Sigmoid colon (tissue), 6 donors: ENCODE measurements at regions not wholly inside any gene's neighbourhood (a gene's known extent, or its start where the extent isn't known, plus 50 kb on each side); places are given as distances from the start of the nearest gene placed in this dataset.
A peak's percentile ranks its signal among the peaks of the same experiment; 100 is the strongest.
"Not testable (repeated sequence)": the region's sequence is repeated elsewhere in the genome, so short reads cannot be mapped to it uniquely, and the experiment has no call there.

Source experiments
- DNase-seq: peaks from one replicate; pipeline ENCODE4 v3.0.0-alpha.2; 2019
- H3K27ac ChIP-seq, 4 donors: fragments of 200-600 bp; sonication (generic); one replicate each; pipeline ENCODE4 v1.5.1; 2016 to 2019; ENCODE audit warnings: mild to moderate bottlenecking in 1 of 4
- H3K27me3 ChIP-seq, 3 donors: fragments of 200-600 bp; sonication (generic); one replicate each; pipeline ENCODE4 v1.5.1; 2019; ENCODE audit warnings: mild to moderate bottlenecking in 1 of 3
- H3K36me3 ChIP-seq, 4 donors: fragments of 200-600 bp; sonication (generic); one replicate each; pipeline ENCODE4 v1.5.1; 2016 to 2019
- H3K4me1 ChIP-seq, 4 donors: fragments of 200-600 bp; sonication (generic); one replicate each; pipeline ENCODE4 v1.5.1; 2017 to 2019
- H3K4me3 ChIP-seq, 4 donors: fragments of 200-600 bp; sonication (generic); one replicate each; pipeline ENCODE4 v1.5.1; 2017 to 2019; ENCODE audit warnings: mild to moderate bottlenecking in 2 of 4, moderate library complexity in 1 of 4
- H3K9me3 ChIP-seq, 4 donors: fragments of 200-600 bp in 3 of 4; sonication (generic) in 3 of 4; one replicate each; pipeline versions ENCODE4 v1.5.1 to v1.6.1; 2013 to 2019
- EP300 ChIP-seq, 4 donors: sonication (generic); formaldehyde crosslinking; IDR thresholded peaks; one replicate each; pipeline ENCODE4 v1.6.1; 2017; ENCODE audit warnings: antibody characterized with exemption in 4 of 4
- POLR2A ChIP-seq, 2 donors: fragments of 450-650 bp; IDR thresholded peaks; one replicate each; pipeline ENCODE4 v1.6.1; 2016; ENCODE audit warnings: antibody characterized with exemption in 2 of 2, mild to moderate bottlenecking in 2 of 2, moderate library complexity in 2 of 2
- POLR2AphosphoS5 ChIP-seq, 4 donors: sonication (generic); formaldehyde crosslinking; IDR thresholded peaks; one replicate each; pipeline ENCODE4 v1.6.1; 2017; ENCODE audit warnings: antibody characterized with exemption in 4 of 4
- WGBS, 2 donors: extraction: QIAGEN DNeasy Blood & Tissue Kit; methylation state at CpG; one replicate each; pipeline ENCODE4 v1.1.7; 2013; 5-methylcytosine and 5-hydroxymethylcytosine counted together
- intact Hi-C: fragments of 100-400 bp; cut with DNase I; formaldehyde crosslinking; loops from one replicate; pipeline ENCODE4 v1.15.1; 2023
- TF ChIP-seq, protein P1 (sequence below), 4 experiments: fragments of 450-650 bp in 3 of 4; fragments of 200-600 bp in 1 of 4; IDR thresholded peaks; one replicate each; pipeline ENCODE4 v1.5.1; 2016 to 2019; ENCODE audit warnings: antibody characterized with exemption in 4 of 4, mild to moderate bottlenecking in 3 of 4, moderate library complexity in 2 of 4
- donor health status: healthy with polysubstance abuse.
- donor health status: healthy.

DNA sequence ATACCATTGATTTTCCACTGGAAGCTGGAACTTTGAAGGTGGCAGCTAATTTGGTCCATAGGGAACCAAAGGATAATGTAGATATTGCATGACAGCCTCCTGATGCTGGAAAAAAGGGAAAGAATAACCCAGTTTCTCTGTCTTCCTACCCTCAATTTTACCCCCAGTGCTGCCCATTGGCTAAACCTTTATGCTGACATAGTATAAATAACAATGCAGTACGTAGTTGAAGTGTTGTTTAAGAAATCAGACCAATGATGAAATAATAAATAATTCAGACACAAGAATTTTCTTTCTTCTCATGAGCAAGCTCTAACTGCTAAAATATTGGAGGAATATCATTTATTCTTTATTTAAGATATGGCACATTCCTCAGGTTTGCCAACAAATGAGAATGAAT, 843.4 kb downstream of the EPHA3 start:
- no peak for TF ChIP-seq POLR2AphosphoS5 (IDR thresholded peaks at IDR 0.05)
- TF ChIP-seq EP300 (IDR thresholded peaks at IDR 0.05), result no peak
- TF ChIP-seq, protein P1, sequence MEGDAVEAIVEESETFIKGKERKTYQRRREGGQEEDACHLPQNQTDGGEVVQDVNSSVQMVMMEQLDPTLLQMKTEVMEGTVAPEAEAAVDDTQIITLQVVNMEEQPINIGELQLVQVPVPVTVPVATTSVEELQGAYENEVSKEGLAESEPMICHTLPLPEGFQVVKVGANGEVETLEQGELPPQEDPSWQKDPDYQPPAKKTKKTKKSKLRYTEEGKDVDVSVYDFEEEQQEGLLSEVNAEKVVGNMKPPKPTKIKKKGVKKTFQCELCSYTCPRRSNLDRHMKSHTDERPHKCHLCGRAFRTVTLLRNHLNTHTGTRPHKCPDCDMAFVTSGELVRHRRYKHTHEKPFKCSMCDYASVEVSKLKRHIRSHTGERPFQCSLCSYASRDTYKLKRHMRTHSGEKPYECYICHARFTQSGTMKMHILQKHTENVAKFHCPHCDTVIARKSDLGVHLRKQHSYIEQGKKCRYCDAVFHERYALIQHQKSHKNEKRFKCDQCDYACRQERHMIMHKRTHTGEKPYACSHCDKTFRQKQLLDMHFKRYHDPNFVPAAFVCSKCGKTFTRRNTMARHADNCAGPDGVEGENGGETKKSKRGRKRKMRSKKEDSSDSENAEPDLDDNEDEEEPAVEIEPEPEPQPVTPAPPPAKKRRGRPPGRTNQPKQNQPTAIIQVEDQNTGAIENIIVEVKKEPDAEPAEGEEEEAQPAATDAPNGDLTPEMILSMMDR (IDR thresholded peaks at IDR 0.05), result no peak
- no peak for TF ChIP-seq POLR2A (IDR thresholded peaks at IDR 0.05)
- Histone ChIP-seq H3K27me3 (no peaks in the 10 kb centered on the region), H3K36me3 (no peaks in the 10 kb centered on the region), H3K27ac (no peak overlapping the region), H3K4me3 (no peak overlapping the region), H3K9me3 (no peaks in the 10 kb centered on the region), H3K4me1 (peaks cover 0 to 26% (median 11%) of the 10 kb centered on the region in 4 donors)
- no peak for DNase-seq
- WGBS, 2 donors, result 77 to 84% methylated on average over 1 of the region's 1 CpG
- intact Hi-C loops, result no loop called here

DNA sequence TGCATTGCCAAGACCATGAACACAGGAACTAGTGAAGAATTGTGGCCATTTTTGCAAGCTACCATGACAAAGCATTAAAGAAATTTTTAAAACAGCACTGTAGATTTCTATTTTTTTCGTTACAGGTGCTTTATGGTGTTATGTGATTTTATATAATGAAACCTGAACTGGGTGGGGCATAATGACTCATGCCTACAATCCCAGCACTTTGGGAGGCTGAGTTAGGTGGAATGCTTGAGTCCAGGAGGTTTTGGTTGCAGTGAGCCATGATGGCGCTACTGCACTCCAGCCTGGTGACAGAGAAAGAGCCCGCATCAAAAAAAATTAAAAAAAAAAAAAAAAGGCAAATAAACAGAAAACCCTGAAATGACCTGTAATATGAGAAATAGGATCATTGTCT, 846.7 kb downstream of the EPHA3 start:
- Histone ChIP-seq H3K4me1 (peaks cover 0 to 26% (median 7%) of the 10 kb centered on the region in 4 donors), H3K36me3 (no peaks in the 10 kb centered on the region), H3K27me3 (no peaks in the 10 kb centered on the region), H3K27ac (peak overlapping the region in 1 of 4 donors; percentile 52), H3K9me3 (no peaks in the 10 kb centered on the region), H3K4me3 (no peak overlapping the region)
- intact Hi-C loops, result no loop called here
- WGBS, 2 donors, result 70 to 87% methylated on average over 3 of the region's 3 CpGs
- TF ChIP-seq POLR2A (IDR thresholded peaks at IDR 0.05) (no peak), POLR2AphosphoS5 (IDR thresholded peaks at IDR 0.05) (no peak), EP300 (IDR thresholded peaks at IDR 0.05) (no peak)
- TF ChIP-seq, protein P1 (IDR thresholded peaks at IDR 0.05), result no peak
- DNase-seq, result no peak

DNA sequence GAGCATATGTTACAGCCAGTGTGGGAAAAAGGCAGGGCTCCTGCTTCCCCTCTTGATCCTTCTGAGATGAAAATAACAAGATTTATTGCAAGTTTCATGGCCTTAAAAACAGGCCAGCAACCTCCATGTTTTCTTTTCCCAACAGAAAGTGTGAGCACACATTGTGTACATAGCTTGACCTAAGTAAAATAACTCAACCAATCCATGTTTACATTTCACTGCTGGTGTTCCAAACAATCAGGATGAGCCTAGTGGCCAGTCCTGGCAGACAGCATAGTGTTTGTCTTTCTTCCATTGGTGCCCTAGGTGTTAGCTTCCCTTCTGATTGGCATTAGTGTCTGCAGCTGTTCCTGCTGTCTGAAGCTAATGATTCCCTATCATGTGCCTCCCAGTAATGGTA, 847.7 kb downstream of the EPHA3 start:
- H3K27ac ChIP-seq, result peak overlapping the region in 2 of 4 donors; percentile 29 to 52
- intact Hi-C loops, result no loop called here
- DNase-seq, result no peak

DNA sequence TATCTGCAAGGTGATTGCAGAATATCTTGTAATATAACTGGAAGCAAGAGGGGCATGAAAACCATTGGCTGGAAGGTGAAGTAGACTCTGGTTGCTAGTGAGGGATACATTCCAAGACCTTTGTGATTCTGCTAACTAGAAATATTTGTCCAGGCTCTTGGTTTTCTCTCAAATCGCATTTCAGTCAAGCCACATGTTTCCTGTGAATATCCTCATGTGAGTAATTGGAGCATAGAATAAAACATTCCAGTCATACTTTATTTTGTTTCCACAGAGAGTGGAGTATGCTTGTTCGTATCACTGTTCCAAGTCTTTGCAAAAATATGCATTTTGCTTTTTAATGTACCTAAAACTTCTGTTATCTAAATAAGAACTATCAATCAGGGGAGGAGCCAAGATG, 850.0 kb downstream of the EPHA3 start:
- H3K27me3 ChIP-seq, result no peaks in the 10 kb centered on the region
- no peak for DNase-seq
- peaks cover 0 to 26% (median 7%) of the 10 kb centered on the region in 4 donors for H3K4me1 ChIP-seq
- WGBS, 2 donors, result 76 to 89% methylated on average over 2 of the region's 2 CpGs
- TF ChIP-seq POLR2AphosphoS5 (IDR thresholded peaks at IDR 0.05) (no peak), EP300 (IDR thresholded peaks at IDR 0.05) (no peak)
- intact Hi-C loops, result no loop called here
- H3K27ac ChIP-seq, result no peak overlapping the region
- H3K9me3 ChIP-seq, result no peaks in the 10 kb centered on the region
- H3K36me3 ChIP-seq, result no peaks in the 10 kb centered on the region
- H3K4me3 ChIP-seq, result no peak overlapping the region

More for the DNA sequence above, 847.7 kb downstream of the EPHA3 start:
- Histone ChIP-seq H3K4me3 (no peak overlapping the region), H3K36me3 (no peaks in the 10 kb centered on the region), H3K27me3 (no peaks in the 10 kb centered on the region), H3K4me1 (peaks cover 0 to 26% (median 7%) of the 10 kb centered on the region in 4 donors), H3K9me3 (no peaks in the 10 kb centered on the region)
- TF ChIP-seq POLR2A (IDR thresholded peaks at IDR 0.05) (no peak), EP300 (IDR thresholded peaks at IDR 0.05) (peak in 1 of 4 donors; percentile 15), POLR2AphosphoS5 (IDR thresholded peaks at IDR 0.05) (peak in 3 of 4 donors; percentile 20 to 59 (median 55))

DNA sequence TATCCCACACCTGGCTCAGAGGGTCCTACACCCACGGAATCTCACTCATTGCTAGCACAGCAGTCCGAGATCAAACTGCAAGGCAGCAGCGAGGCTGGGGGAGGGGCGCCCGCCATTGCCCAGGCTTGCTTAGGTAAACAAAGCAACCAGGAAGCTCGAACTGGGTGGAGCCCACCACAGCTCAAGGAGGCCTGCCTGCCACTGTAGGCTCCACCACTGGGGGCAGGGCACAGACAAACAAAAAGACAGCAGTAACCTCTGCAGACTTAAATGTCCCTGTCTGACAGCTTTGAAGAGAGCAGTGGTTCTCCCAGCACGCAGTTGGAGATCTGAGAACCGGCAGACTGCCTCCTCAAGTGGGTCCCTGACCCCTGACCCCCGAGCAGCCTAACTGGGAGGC, 850.7 kb downstream of the EPHA3 start:
- H3K27me3 ChIP-seq, H3K4me3 ChIP-seq, H3K9me3 ChIP-seq, DNase-seq, intact Hi-C loops, H3K36me3 ChIP-seq, H3K27ac ChIP-seq: not testable (repeated sequence)
- 58 to 73% methylated on average over 9 of the region's 9 CpGs for WGBS, 2 donors
- peaks cover 0 to 22% (median 7%) of the 10 kb centered on the region in 4 donors for H3K4me1 ChIP-seq

DNA sequence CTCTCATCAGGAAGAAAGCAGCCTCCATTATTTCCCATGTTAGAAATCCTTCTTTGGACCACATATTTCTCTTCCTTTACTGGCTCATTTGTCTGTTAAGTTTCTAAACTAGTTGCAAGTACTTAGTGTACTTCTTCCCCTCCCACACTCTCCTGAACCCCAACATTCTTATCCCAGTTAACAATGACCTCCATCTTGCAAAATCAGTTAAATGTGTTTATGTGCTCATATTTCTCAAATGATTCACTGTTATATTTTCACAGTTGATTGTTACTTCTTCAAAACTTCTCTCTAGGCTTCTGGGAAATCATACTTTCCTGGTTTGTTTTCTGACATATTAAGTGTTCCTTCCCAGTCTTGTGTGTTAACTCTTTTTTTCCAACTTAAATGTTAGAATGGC, 856.9 kb downstream of the EPHA3 start:
- Histone ChIP-seq H3K27ac (no peak overlapping the region), H3K27me3 (no peaks in the 10 kb centered on the region), H3K4me3 (no peak overlapping the region), H3K9me3 (no peaks in the 10 kb centered on the region), H3K4me1 (peaks cover 0 to 3% (median 0%) of the 10 kb centered on the region in 4 donors), H3K36me3 (no peaks in the 10 kb centered on the region)
- TF ChIP-seq POLR2A (IDR thresholded peaks at IDR 0.05) (no peak), EP300 (IDR thresholded peaks at IDR 0.05) (no peak), POLR2AphosphoS5 (IDR thresholded peaks at IDR 0.05) (no peak)
- TF ChIP-seq, protein P1 (IDR thresholded peaks at IDR 0.05), result no peak
- DNase-seq, result no peak
- intact Hi-C loops, result no loop called here
